Kidney glomerular epithelial cell (primary cell): ENCODE measurements at regions not wholly inside any gene's neighbourhood (a gene's known extent, or its start where the extent isn't known, plus 50 kb on each side); places are given as distances from the start of the nearest gene placed in this dataset.
"Not testable (repeated sequence)": the region's sequence is repeated elsewhere in the genome, so short reads cannot be mapped to it uniquely, and the experiment has no call there.

ENCODE experiments used
- DNase-seq: peaks from one replicate; lab custom pipeline; 2025; lab: John Stamatoyannopoulos, UW

DNA sequence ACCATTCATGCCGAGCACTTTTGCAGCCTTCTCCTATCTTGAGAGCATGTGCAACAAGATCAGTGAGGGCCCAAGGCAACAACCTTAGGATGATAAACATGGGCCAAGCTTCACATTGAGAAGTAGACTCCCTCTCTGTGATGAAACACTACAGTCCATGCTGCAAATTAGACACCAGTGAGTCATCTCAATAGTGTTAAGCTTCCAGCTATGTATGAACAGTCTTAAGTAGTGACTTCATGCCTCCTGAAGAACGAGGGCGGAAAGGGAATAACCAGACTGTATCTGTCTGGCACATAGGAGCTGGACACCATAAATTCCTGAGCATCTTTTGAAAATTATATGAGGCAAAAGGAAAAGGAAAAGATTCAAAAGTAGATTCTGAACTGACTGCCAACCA lies 309.9 kb upstream of the SLITRK1 start:
- peak; percentile 82 for DNase-seq

DNA sequence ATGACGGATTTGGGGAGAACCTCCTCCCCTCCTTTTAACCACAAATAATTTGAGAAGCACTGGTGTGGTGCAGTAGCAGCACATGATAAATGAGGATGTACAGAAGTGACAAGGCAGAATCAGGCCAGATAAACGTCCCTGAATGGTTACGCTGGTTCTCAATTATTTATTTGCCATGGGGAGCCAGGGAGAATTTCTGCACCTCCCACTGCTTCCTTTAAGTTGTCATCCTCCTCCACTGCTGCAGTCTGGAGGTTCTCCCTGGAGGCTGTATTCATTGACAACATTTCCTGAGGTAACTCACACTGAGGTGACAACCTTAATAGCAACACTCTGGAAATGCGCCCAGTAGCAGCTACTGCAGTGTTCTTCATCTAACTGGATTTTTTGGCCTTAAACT lies 308.9 kb upstream of the SLITRK1 start:
- no peak for DNase-seq

DNA sequence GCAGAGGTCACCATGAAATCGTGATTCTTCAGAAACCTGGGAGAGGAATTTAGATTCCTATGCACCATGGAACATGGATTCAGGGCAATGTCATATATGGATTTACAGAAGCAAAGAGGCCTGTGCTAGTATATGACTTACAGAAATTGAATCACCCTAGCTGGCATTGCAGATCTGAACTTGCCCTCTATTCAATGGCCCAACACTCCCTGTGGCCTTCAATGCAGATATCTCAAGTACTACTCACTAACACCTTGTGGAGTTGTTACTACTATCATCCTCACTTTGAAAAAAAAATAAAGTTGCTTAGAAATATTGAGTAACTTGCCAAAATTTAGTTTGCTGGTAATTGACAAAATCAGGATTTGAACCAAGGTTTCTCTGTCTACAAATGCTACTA lies 305.4 kb upstream of the SLITRK1 start:
- no peak for DNase-seq

GRCh38 chr13:84139561-84140158 lies 257.4 kb upstream of the SLITRK1 start:
- DNase-seq = no peak

DNA sequence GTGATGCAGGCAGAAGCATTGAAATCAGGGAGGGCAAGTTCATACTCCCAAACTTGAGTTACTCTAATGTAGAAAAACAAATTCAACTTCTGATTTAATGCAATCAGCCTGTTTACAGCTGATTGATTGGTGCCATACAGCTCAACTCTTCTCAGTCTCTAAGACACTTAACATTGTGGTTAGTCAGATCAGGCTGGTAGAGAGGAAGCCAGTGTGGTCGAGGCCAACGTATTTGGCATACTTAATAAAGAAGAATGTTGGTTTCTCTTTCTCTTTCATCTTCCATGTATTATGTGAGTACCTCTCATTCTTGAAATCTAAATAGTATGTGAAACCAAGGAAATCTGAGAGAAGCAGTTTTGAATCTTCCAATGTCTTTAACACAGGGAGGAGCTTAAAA lies 255.0 kb upstream of the SLITRK1 start:
- DNase-seq = no peak

DNA sequence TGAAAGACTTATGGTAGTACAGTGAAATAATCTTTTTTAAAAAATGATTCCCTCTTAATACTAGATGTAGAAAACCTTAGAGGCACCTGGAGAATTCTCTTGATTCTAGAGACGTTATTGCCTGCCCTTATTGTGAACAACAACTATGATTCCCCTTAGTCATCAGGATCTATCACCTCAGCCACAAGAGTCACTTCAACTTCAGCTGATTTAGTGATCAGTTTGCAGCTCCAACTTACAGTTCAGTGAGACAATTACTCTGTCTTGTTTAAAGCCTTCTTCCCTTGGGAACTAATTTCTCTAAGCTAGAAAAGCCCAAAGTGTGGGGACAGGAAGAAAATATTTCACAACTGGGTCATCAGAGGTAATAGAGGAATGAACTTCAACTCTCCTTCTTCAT lies 254.3 kb upstream of the SLITRK1 start:
- no peak for DNase-seq

GRCh38 chr13:84132491-84132890 lies 250.2 kb upstream of the SLITRK1 start:
- DNase-seq = no peak

- no peak for DNase-seq
Measured at GRCh38 chr13:84131249-84131648, 249.0 kb upstream of the SLITRK1 start.

- no peak for DNase-seq
Measured at GRCh38 chr13:84130495-84131114, 248.3 kb upstream of the SLITRK1 start.

DNA sequence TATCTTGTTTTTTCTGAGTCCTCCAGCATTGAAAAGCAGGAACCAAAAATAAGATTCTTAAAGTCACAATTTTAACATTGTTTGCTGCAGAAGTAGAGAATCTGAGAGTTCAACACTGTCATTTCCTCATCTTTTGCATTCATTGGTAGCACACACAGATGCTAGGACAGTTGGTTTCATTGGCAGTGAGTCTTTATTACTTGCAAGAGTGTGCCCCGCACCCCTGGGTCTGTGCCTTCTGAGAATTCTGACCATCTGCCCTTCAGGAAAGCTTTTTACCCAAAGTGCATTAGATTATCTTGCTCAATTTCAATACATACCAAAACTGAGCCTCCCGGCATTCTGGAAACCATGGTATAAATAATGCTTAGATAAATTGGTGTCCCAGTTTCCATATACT lies 247.7 kb upstream of the SLITRK1 start:
- no peak for DNase-seq

DNA sequence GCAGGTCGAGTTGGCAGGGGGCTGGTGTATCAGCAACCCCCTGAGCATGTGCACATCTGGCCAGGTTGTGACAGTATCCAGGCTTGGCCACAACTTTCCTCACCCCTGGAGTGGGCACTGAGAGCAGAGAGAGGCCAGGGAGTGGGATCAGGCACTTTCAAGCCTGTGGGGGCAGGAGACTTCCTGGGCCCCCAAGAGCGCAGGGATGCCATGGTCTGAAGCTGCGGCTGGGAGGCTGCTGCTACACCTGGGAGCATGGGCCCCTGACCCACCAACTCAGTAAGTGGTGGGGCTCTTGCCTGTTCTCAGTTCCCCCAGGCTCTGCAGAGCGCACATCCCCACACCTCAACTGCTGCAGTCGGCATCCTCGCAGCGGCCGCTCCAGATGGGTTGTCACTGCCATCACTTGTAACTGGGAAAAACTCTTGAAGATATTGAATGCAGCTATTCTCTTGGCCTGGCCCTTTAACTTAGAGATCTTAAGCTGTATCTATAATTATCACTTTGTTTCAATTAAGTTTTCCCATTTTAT lies 245.4 kb upstream of the SLITRK1 start:
- DNase-seq = no peak

DNA sequence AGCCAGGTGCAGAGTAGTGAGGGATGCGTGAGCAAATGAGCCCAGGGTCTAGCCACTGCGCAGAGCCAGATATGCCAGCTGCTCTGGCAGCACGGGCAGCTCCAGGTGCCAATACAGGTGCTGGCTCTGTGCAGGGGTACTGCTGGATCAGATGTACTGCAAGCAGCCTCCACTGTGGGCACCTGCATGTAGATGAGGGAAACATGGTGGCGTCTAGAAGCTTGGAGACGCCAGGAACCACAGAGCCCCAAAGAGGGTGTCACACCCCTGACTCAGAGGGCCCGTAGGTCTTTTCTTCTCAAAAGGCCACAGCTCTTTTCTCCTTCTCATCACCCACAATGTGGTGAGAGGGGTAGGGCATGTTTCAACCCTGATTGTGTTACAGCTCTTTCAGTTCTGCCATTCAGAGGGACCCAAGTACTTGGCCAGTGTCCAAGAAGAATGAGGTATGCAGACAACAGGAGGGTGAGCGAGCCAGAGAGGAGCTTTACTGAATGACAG lies 244.4 kb upstream of the SLITRK1 start:
- no peak for DNase-seq

DNA sequence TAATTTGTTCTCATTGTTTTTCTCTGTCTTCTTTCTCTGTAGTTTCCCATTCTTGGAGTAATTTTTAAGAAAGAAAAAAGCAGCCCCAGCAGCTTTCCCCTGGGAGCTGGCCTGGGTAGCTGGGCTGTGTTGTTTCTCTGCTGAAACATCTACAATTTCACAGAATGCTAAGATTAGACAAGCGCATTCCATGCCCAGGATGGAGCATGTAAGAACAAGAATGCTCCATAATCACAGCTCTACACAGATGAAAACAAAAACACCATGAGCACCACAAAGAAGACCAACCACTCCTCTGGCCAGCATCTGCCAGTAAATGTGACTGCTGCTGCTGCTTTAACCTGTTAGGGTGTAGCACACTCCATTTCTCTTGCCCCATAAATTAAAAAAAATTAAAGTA lies 239.2 kb upstream of the SLITRK1 start:
- DNase-seq = no peak

DNA sequence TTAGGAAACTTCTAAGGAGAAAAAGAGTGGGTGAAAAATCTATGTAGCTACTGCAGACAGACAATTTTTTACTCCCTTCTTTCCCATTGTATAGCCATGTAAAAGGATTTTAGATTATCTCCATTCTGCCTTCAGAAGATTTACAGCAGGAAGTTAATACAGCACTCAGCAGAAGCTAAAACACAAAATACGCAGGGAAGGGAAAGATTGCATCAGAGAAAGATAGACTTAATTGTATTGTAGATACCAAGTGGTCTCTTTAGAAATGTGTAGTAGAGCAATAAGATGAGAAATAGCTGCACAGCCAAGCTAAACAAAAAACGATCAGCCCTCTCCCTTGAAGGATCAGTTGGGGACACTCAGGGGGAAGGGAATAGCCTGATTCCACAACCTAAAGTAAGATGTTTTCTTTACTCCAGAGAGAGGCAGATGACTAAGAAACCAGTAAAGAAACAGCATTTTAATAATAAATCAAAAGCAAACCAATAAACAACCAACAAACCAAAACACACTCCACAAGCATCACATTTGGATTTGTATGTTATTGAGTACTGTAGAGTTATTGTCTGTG lies 236.7 kb upstream of the SLITRK1 start:
- DNase-seq = no peak

- no peak for DNase-seq
Measured at GRCh38 chr13:84098273-84098672, 216.0 kb upstream of the SLITRK1 start.

- DNase-seq = no peak
Measured at GRCh38 chr13:84097148-84097547, 214.9 kb upstream of the SLITRK1 start.

DNA sequence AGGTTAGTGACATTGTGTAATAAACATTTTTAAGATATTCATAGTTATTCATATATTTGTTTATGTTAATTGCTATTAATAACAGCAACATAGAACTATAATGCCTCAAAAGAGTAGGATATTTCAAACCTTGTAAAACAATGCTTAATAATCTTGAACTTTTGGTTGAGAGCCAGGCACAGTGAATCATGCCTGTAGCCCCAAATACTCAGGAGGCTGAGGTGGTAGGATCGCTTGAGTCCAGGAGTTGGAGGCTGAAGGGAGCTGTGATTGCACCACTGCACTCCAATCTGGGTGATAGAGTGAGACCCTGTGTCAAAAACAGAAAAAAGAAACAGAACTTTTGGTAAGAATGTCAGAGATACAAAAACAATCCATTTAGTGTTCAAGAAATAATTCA lies 213.9 kb upstream of the SLITRK1 start:
- DNase-seq = no peak

- DNase-seq = no peak
Measured at GRCh38 chr13:84088996-84089395, 206.7 kb upstream of the SLITRK1 start.

GRCh38 chr13:84086847-84087162 lies 204.5 kb upstream of the SLITRK1 start:
- DNase-seq = no peak

GRCh38 chr13:84086098-84086846 lies 204.0 kb upstream of the SLITRK1 start:
- not testable (repeated sequence) for DNase-seq

DNA sequence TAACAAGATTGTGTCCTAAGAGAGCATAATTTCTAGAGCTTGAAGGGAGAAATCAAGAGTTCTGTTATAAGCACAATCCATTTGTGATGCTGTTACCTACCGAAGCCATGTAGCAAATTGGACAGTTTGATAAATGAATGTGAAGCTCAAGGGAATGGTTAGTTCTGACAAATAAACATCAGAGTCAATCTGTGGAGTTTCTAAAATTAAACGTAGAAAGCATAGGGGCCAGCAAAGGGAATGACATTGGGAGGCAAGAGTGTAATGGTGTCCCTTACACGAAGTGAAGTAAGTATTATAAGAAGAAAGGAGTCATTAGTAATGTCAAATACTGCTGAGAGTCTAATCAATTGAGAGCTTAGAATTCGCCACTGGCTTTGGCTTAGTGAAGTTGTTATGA lies 200.2 kb upstream of the SLITRK1 start:
- no peak for DNase-seq

GRCh38 chr13:84080748-84081530 lies 198.7 kb upstream of the SLITRK1 start:
- no peak for DNase-seq
